Tibial nerve (tissue), 4 donors: ENCODE measurements at regions not wholly inside any gene's neighbourhood (a gene's known extent, or its start where the extent isn't known, plus 50 kb on each side); places are given as distances from the start of the nearest gene placed in this dataset.
A peak's percentile ranks its signal among the peaks of the same experiment; 100 is the strongest.
"Not testable (repeated sequence)": the region's sequence is repeated elsewhere in the genome, so short reads cannot be mapped to it uniquely, and the experiment has no call there.

Experiments used
- DNase-seq, 2 donors: peaks; one replicate each; pipeline ENCODE4 v3.0.0-alpha.2; 2019; ENCODE audit warnings: low spot score in 2 of 2
- H3K27ac ChIP-seq, 4 donors: fragments of 200-600 bp; sonication (generic) in 3 of 4; one replicate each; pipeline ENCODE4 v1.5.1; 2017 to 2019; ENCODE audit warnings: mild to moderate bottlenecking in 1 of 4
- H3K27me3 ChIP-seq, 2 donors: fragments of 200-600 bp; sonication (generic) in 1 of 2; one replicate each; pipeline versions ENCODE4 v1.5.1 to v1.6.0; 2017 to 2019
- H3K36me3 ChIP-seq, 3 donors: fragments of 200-600 bp; sonication (generic); one replicate each; pipeline ENCODE4 v1.5.1; 2018 to 2019
- H3K4me1 ChIP-seq, 4 donors: fragments of 200-600 bp; sonication (generic) in 3 of 4; one replicate each; pipeline ENCODE4 v1.5.1; 2017 to 2019
- H3K4me3 ChIP-seq, 4 donors: fragments of 200-600 bp; sonication (generic) in 3 of 4; one replicate each; pipeline ENCODE4 v1.5.1; 2017 to 2019; ENCODE audit warnings: mild to moderate bottlenecking in 1 of 4, moderate library complexity in 1 of 4
- H3K9me3 ChIP-seq, 4 donors: fragments of 200-600 bp; sonication (generic) in 3 of 4; one replicate each; pipeline ENCODE4 v1.5.1; 2017 to 2019
- EP300 ChIP-seq, 2 donors: sonication (generic); formaldehyde crosslinking; IDR thresholded peaks; one replicate each; pipeline ENCODE4 v1.6.1; 2017; ENCODE audit warnings: antibody characterized with exemption in 2 of 2, mild to moderate bottlenecking in 1 of 2
- POLR2A ChIP-seq, 2 donors: fragments of 450-650 bp; IDR thresholded peaks; one replicate each; pipeline ENCODE4 v1.6.1; 2017; ENCODE audit warnings: antibody characterized with exemption in 2 of 2, mild to moderate bottlenecking in 2 of 2, moderate library complexity in 2 of 2
- WGBS, 2 donors: methylation state at CpG; one replicate each; pipeline ENCODE4 v1.1.5; 2018; 5-methylcytosine and 5-hydroxymethylcytosine counted together
- TF ChIP-seq, protein P1 (sequence below), 5 experiments: fragments of 200-600 bp in 3 of 5; fragments of 450-650 bp in 2 of 5; sonication (generic) in 3 of 5; IDR thresholded peaks; one replicate each; pipeline ENCODE4 v1.5.1; 2016 to 2019; ENCODE audit warnings: antibody characterized with exemption in 5 of 5, mild to moderate bottlenecking in 3 of 5, moderate library complexity in 2 of 5

DNA sequence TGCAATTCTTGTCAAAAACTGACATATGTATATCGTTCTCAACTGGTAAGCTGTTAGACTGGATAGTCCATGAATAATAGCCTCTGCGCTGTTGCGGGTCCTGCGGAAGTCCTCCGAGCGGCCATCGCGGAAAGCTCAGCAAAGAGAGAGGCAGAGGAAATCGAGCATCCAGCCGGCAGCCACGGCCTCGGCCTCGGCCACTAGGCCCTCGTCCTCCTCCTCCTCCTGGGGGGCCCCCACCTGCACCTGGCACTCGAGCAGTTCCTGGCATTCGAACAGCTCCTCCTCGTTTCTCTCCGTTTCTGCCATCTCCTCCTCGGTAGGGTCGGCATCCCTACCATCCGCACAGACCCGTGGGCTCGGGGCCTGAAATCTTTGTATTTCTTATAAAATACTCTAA, 111.2 kb upstream of the CYLC1 start:
- H3K36me3 ChIP-seq, H3K4me1 ChIP-seq: not testable (repeated sequence)
- 88 to 90% methylated on average over 18 to 23 of the region's 23 CpGs for WGBS, 2 donors

DNA sequence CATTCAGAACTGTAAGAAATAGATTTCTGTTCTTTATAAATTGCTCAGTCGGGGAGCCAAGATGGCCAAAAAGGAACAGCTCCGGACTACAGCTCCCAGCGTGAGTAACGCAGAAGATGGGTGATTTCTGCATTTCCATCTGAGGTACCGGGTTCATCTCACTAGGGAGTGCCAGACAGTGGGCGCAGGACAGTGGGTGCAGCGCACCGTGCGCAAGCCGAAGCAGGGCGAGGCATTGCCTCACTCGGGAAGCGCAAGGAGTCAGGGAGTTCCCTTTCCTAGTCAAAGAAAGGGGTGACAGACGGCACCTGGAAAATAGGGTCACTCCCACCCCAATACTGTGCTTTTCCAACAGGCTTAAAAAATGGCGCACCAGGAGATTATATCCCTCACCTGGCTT, 110.5 kb upstream of the CYLC1 start:
- not testable (repeated sequence) for H3K9me3 ChIP-seq, H3K36me3 ChIP-seq, H3K4me1 ChIP-seq, H3K27ac ChIP-seq, H3K4me3 ChIP-seq, H3K27me3 ChIP-seq, DNase-seq
- 92 to 95% methylated on average over 4 to 15 of the region's 15 CpGs for WGBS, 2 donors

More for the DNA sequence above, 111.2 kb upstream of the CYLC1 start:
- H3K27me3 ChIP-seq, H3K9me3 ChIP-seq, H3K4me3 ChIP-seq, H3K27ac ChIP-seq, DNase-seq: not testable (repeated sequence)

DNA sequence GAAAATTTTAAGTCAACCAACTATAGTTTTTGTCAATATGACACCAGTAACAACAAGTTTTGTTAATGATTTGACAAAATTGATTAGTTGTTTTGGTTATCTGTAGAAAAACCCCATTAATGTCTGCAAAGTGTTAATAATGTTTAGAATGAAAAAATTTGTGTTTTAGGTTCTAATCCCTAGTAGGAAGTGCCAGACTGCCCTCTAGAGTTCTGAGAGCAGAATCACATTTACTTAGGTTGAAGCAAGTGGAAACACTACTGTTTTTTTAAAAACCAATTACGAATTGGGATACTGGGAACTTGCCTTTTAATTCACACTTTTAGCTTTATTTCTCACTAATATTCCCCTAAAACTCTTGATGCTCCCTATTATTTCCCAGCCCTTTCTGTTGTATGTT, 101.1 kb upstream of the CYLC1 start:
- Histone ChIP-seq H3K27ac (no peak overlapping the region), H3K4me1 (no peaks in the 10 kb centered on the region), H3K27me3 (no peaks in the 10 kb centered on the region), H3K36me3 (no peaks in the 10 kb centered on the region), H3K4me3 (no peak overlapping the region), H3K9me3 (no peaks in the 10 kb centered on the region)
- TF ChIP-seq, protein P1, sequence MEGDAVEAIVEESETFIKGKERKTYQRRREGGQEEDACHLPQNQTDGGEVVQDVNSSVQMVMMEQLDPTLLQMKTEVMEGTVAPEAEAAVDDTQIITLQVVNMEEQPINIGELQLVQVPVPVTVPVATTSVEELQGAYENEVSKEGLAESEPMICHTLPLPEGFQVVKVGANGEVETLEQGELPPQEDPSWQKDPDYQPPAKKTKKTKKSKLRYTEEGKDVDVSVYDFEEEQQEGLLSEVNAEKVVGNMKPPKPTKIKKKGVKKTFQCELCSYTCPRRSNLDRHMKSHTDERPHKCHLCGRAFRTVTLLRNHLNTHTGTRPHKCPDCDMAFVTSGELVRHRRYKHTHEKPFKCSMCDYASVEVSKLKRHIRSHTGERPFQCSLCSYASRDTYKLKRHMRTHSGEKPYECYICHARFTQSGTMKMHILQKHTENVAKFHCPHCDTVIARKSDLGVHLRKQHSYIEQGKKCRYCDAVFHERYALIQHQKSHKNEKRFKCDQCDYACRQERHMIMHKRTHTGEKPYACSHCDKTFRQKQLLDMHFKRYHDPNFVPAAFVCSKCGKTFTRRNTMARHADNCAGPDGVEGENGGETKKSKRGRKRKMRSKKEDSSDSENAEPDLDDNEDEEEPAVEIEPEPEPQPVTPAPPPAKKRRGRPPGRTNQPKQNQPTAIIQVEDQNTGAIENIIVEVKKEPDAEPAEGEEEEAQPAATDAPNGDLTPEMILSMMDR (IDR thresholded peaks at IDR 0.05), result peak in 2 of 5 experiments; percentile 15 to 18
- TF ChIP-seq EP300 (IDR thresholded peaks at IDR 0.05) (no peak), POLR2A (IDR thresholded peaks at IDR 0.05) (no peak)
- 6 to 23% methylated on average over 1 of the region's 1 CpG for WGBS, 2 donors
- no peak for DNase-seq

DNA sequence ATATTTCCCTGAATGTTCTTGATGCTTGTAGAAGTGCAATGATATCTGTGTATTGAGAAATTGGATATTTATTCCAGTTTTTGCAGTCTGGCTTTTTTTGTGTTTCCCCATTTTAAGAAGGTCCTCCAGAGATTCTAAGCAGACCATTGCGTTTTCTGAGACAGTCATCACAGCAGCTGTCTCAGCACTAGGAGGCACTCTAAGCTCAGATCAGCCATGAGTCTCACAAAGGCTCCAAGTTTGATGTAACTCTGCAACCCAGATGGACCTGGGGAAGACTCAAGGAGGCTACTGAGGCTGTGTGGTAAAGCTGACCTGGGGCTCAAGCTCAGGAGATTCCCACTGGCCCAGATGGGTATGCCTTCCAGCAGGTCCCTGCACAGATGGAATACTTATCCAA, 89.3 kb upstream of the CYLC1 start:
- Histone ChIP-seq H3K4me3 (no peak overlapping the region), H3K36me3 (no peaks in the 10 kb centered on the region), H3K4me1 (no peaks in the 10 kb centered on the region), H3K9me3 (no peaks in the 10 kb centered on the region), H3K27ac (no peak overlapping the region), H3K27me3 (peaks cover 0 to 8% of the 10 kb centered on the region in 2 donors)
- 38 to 42% methylated on average over 1 of the region's 1 CpG for WGBS, 2 donors
- no peak for DNase-seq
- TF ChIP-seq EP300 (IDR thresholded peaks at IDR 0.05) (no peak), POLR2A (IDR thresholded peaks at IDR 0.05) (no peak)
- TF ChIP-seq, protein P1 (IDR thresholded peaks at IDR 0.05), result no peak
